IPS-18c (cell line): ENCODE measurements at regions not wholly inside any gene's neighbourhood (a gene's known extent, or its start where the extent isn't known, plus 50 kb on each side); places are given as distances from the start of the nearest gene placed in this dataset.

ENCODE experiments used
- H3K4me3 ChIP-seq: 2 replicates; pipeline ENCODE4 v1.7.0; 2013; ENCODE audit warnings: low read depth, mild to moderate bottlenecking, low read length, moderate library complexity; ENCODE audit not compliant: insufficient read depth
- H3K9me3 ChIP-seq: one replicate; pipeline ENCODE4 v1.6.1; 2013; ENCODE audit warnings: mild to moderate bottlenecking, low read length, moderate library complexity; ENCODE audit not compliant: control insufficient read depth, insufficient read depth

- Histone ChIP-seq H3K4me3 (no peak overlapping the region), H3K9me3 (peaks cover 2% of the 10 kb centered on the region)
These were observed 216.1 kb downstream of the HHIPL2 start for GRCh38 chr1:222331765-222332164.

- Histone ChIP-seq H3K9me3 (peaks cover 2% of the 10 kb centered on the region), H3K4me3 (no peak overlapping the region)
These were observed 216.6 kb downstream of the HHIPL2 start for GRCh38 chr1:222331340-222331739.

GRCh38 chr1:222329493-222330045, 218.3 kb downstream of the HHIPL2 start:
- H3K9me3 ChIP-seq: peaks cover 2% of the 10 kb centered on the region
- no peak overlapping the region for H3K4me3 ChIP-seq

- Histone ChIP-seq H3K4me3 (no peak overlapping the region), H3K9me3 (no peaks in the 10 kb centered on the region)
These were observed 221.2 kb downstream of the HHIPL2 start for GRCh38 chr1:222326710-222327036.

GRCh38 chr1:222326006-222326709, 221.7 kb downstream of the HHIPL2 start:
- no peaks in the 10 kb centered on the region for H3K9me3 ChIP-seq

GRCh38 chr1:222325506-222325905, 222.4 kb downstream of the HHIPL2 start:
- H3K9me3 ChIP-seq: no peaks in the 10 kb centered on the region
- H3K4me3 ChIP-seq: no peak overlapping the region

More at GRCh38 chr1:222326006-222326709, 221.7 kb downstream of the HHIPL2 start:
- H3K4me3 ChIP-seq: no peak overlapping the region

GRCh38 chr1:222314839-222315238, 233.1 kb downstream of the HHIPL2 start:
- no peaks in the 10 kb centered on the region for H3K9me3 ChIP-seq
- no peak overlapping the region for H3K4me3 ChIP-seq

GRCh38 chr1:222310836-222311235, 237.1 kb downstream of the HHIPL2 start:
- Histone ChIP-seq H3K4me3 (no peak overlapping the region), H3K9me3 (no peaks in the 10 kb centered on the region)

GRCh38 chr1:222307621-222308020, 240.3 kb downstream of the HHIPL2 start:
- no peak overlapping the region for H3K4me3 ChIP-seq

GRCh38 chr1:222306512-222306911, 241.4 kb downstream of the HHIPL2 start:
- Histone ChIP-seq H3K4me3 (no peak overlapping the region), H3K9me3 (no peaks in the 10 kb centered on the region)

More at GRCh38 chr1:222307621-222308020, 240.3 kb downstream of the HHIPL2 start:
- H3K9me3 ChIP-seq: no peaks in the 10 kb centered on the region

- no peak overlapping the region for H3K4me3 ChIP-seq
These were observed 241.9 kb downstream of the HHIPL2 start for GRCh38 chr1:222306011-222306410.

GRCh38 chr1:222301652-222302051, 246.3 kb downstream of the HHIPL2 start:
- no peaks in the 10 kb centered on the region for H3K9me3 ChIP-seq
- H3K4me3 ChIP-seq: no peak overlapping the region

More at GRCh38 chr1:222306011-222306410, 241.9 kb downstream of the HHIPL2 start:
- no peaks in the 10 kb centered on the region for H3K9me3 ChIP-seq

- Histone ChIP-seq H3K9me3 (no peaks in the 10 kb centered on the region), H3K4me3 (no peak overlapping the region)
These were observed 248.4 kb downstream of the HHIPL2 start for GRCh38 chr1:222299524-222299923.

- H3K4me3 ChIP-seq: no peak overlapping the region
- H3K9me3 ChIP-seq: no peaks in the 10 kb centered on the region
These were observed 257.0 kb downstream of the HHIPL2 start for GRCh38 chr1:222290866-222291265.

GRCh38 chr1:222288053-222288452, 259.9 kb downstream of the HHIPL2 start:
- Histone ChIP-seq H3K9me3 (no peaks in the 10 kb centered on the region), H3K4me3 (no peak overlapping the region)

- H3K4me3 ChIP-seq: no peak overlapping the region
These were observed 261.9 kb downstream of the HHIPL2 start for GRCh38 chr1:222286011-222286410.

GRCh38 chr1:222285526-222285925, 262.4 kb downstream of the HHIPL2 start:
- Histone ChIP-seq H3K4me3 (no peak overlapping the region), H3K9me3 (no peaks in the 10 kb centered on the region)

More at GRCh38 chr1:222286011-222286410, 261.9 kb downstream of the HHIPL2 start:
- no peaks in the 10 kb centered on the region for H3K9me3 ChIP-seq

GRCh38 chr1:222284466-222284865, 263.4 kb downstream of the HHIPL2 start:
- Histone ChIP-seq H3K9me3 (no peaks in the 10 kb centered on the region), H3K4me3 (no peak overlapping the region)
